Fibroblast of skin of scalp (primary cell): ENCODE measurements at regions not wholly inside any gene's neighbourhood (a gene's known extent, or its start where the extent isn't known, plus 50 kb on each side); places are given as distances from the start of the nearest gene placed in this dataset.
A peak's percentile ranks its signal among the peaks of the same experiment; 100 is the strongest.
"Not testable (repeated sequence)": the region's sequence is repeated elsewhere in the genome, so short reads cannot be mapped to it uniquely, and the experiment has no call there.

Experiments used
- DNase-seq: peaks from one replicate; pipeline ENCODE4 v3.0.0-alpha.2; 2013

DNA sequence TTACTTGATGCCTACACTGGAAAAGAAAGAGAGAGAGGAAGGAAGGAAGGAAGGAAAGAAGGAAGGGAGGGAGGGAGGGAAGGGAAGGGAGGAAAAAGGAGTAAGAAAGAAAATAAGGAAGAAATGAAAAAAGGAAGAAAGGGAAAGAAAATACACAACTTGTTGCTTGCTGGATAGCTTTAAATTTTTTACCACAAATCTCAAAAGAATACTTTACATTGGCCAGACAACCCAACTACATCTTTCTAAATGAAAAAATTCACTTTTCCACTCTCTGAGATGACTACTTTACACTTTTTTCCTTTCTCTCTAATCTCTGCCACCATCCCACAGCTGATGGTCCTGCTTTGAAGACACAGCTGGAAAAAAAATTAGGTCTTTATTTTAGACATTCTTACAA, 228.9 kb upstream of the FAM78B start:
- DNase-seq = no peak

DNA sequence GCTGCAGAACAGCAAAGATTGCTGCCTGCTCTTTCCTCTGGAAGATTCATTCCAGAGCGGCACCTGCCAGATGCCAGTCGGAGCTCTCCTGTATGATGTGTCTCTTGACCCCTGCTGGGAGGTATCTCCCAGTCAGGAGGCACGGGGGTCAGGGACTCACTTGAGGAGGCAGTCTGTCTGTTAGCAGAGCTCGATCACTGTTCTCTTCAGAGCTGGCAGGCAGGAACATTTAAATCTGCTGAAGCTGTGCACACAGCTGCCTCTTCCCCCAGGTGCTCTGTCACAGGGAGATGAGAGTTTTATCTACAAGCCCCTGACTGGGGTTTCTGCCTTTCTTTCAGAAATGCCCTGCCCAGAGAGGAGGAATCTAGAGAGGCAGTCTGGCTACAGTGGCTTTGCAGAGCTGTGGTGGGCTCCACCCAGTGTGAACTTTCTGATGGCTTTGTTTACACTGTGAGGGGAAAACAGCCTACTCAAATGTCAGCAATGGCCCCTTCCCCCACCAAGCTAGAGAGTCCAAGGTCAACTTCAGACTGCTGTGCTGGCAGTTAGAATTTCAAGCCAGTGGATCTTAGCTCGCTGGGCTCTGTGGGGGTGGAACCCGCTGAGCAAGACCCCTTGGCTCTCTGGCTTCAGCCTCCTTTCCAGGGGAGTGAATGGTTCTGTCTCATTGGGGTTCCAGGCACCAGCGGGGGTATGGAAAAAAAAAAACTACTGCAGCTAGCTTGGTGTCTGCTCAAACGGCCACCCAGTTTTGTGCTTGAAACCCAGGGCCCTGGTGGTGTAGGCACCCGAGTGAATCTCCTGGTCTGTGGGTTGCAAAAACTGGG, 242.7 kb upstream of the FAM78B start:
- DNase-seq = not testable (repeated sequence)

DNA sequence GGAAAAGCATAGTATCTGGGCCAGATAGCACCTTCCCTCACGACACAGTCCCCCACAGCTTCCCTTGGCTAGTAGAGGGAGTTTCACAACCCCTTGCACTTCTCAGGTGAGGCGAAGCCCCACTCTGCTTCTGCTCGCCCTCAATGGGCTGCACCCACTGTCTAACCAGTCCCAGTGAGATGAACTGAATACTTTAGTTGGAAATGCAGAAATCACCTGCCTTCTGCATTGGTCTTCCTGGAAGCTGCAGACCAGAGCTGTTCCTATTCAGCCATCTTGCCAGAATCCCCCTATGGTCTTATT, 243.2 kb upstream of the FAM78B start:
- DNase-seq = no peak

DNA sequence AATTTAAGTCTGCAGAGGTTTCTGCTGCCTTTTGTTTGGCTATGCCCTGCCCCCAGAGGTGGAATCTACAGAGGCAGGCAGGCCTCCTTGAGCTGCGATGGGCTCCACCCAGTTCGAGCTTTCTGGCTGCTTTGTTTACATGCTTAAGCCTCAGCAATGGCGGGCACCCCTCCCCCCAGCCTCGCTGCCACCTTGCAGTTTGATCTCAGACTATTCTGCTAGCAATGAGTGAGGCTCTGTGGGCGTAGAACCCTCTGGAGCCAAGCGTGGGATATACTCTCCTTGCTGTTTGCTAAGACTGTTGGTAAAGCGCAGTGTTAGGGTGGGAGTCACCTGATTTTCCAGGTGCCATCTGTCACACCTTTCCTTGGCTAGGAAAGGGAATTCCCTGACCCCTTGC, 250.0 kb upstream of the FAM78B start:
- DNase-seq = not testable (repeated sequence)

DNA sequence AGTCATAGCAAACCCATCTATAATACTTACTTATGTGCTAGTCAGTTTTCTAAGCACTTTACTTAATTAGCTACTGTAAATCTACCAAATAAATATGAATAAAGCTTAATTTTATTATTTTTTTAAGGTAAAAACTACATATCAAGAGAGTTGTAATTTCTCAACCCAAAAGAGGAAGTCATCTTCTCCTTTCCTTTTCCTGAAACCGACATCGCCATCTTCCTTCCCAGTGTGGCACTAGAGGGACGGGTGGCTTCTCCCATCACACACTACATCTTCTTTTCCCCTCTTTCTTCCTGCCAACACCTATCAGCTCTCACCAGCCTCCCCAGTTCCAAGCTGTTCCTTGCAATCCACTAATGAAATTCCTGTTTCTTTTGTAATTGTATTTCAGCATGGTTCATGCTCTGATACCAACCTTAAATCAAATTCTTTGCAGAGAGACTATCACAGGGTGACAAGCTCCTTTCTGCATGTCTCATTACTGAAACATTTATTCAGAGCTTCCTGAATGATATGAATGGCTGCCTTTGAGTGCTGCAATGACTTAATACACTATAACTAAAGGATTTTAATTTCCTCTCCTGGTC, 251.6 kb upstream of the FAM78B start:
- DNase-seq = no peak

DNA sequence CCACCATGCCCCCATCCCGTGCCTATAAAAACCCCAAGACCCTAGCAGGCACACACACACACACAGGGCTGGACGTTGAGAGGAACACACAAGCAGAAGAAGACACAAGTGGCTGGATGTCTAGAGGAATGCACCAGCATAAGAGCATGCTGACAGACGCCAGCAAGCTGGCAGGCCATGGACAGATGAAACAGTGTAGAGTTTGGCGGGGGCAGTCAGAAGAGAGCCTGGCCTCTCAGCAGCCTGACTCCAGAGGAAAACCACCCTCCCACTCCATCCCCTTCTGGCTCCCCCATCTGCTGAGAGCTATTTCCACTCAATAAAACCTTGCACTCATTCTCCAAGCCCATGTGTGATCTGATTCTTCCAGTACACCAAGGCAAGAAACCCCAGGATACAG, 255.8 kb upstream of the FAM78B start:
- not testable (repeated sequence) for DNase-seq

DNA sequence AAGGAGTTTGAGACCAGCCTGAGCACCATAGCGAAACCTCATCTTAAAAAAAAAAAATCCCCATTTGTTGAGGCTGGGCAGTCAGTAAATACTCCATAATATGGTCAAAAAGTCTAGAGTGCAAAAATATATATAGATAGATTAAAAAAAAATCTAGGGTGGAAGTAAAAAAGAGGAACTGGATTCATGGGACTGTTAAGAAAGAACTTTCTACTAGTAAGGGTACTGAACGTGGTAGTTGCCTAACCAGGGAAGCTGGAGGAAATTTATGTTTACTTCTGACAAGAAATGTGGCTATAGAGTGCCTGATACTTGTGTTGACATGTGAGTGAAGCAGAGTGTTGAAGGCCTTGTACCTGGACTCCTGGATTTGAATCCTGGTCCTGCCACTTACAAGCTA, 265.9 kb upstream of the FAM78B start:
- no peak for DNase-seq

DNA sequence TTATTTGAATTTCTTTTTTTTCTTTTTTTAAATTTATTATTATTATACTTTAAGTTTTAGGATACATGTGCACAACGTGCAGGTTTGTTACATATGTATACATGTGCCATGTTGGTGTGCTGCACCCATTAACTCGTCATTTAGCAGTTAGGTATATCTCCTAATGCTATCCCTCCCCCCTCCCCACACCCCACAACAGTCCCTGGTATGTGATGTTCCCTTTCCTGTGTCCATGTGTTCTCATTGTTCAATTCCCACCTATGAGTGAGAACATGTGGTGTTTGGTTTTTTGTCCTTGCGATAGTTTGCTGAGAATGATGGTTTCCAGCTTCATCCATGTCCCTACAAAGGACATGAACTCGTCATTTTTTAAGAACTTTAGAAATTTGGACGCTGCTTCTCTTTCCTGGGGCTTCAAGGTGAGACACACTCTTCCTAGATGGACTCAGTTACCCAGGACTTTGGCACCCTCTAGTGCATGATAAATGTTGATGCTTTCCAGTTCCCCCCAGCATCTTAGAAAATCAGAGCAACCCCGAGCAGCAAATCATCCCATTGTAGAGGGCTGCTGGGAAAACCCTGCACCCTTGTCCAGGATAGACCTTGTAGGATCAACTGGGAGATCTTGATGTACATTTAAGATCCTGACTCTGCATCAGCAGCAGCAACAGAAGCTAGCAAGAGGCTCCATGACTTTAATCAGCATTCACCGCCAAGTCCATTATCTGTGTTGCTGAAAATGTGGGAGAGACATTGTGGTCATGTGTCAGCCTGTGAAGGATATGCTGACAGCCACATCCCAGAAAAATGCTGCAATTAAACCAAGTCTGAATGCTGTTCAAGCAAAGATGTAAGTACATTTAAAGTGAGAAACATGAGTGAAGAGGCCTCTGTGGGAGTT, 266.9 kb upstream of the FAM78B start:
- DNase-seq = peak; percentile 2

DNA sequence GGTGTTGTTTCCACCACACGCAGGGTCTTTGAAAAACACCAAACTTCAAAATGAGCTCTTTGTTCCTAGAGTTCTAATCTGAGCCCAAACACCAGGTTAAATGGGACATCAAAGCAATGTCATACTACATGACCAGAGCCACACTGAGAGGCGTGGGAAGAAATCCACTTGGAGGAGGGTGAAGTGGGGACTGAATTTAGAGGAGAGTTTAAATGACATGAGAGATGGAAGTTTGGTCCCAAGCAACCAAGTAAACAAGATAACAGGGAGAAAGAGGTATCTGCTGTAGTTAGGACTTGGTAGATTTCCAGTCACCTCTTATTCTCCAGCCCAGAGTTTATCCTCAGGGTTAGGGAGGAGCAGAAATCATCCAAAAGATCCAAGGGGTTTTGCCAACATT, 290.9 kb upstream of the FAM78B start:
- DNase-seq = no peak

DNA sequence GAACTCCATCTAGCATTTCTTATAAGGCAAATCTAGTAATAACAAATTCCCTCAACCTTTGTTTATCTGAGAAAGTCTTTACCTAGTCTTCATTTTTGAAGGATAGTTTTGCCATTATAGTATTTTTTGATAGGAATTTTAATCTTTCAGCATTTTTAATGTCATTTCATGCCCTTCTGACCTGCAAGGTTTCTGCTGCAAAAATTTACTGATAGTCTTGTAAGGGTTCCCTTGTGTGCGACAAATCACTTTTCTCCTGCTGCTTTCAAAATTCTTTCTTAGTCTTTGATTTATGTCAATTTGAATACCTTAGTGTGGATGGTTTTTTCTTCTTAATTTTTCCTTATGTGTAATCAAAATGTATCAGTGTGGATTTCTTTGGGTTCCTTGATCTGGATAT, 297.5 kb upstream of the FAM78B start:
- no peak for DNase-seq

DNA sequence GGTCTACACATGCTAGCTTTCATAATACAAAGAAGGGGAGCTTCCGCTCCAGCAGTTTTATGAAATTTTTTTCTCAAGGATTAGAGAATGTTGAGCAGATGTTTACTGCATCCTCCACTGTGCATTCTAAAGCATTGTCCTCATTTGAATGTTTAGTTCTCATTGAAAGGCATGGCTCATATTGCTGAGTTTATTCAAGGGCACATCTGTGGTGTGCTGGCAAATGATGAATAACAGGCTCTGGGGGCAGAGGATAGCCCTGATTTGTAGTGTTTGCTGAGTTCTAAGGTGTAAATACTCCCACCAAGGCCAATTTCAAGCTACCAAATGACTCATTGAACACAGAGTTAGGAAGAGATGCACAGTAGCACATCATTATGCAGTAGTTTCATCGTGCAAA, 303.2 kb upstream of the FAM78B start:
- DNase-seq = no peak

DNA sequence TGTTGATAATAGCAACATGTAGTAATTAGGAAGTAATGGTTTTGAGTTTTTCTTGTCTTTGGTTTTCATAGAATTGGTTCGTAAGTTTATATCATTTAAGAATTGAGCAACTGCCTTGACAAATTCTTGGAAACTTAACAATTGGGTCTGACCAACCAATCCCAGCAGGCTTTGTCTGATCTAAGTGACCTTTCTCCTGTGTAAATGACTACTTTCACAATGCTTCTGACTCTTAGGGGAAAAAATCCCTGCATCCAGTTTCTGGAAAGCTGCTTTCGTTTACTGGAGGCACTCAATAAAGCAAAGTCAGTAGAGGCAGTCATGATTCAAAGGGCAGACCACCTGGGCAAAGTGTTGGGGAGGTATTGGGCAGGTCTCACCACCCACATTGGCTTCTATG, 303.6 kb upstream of the FAM78B start:
- no peak for DNase-seq

DNA sequence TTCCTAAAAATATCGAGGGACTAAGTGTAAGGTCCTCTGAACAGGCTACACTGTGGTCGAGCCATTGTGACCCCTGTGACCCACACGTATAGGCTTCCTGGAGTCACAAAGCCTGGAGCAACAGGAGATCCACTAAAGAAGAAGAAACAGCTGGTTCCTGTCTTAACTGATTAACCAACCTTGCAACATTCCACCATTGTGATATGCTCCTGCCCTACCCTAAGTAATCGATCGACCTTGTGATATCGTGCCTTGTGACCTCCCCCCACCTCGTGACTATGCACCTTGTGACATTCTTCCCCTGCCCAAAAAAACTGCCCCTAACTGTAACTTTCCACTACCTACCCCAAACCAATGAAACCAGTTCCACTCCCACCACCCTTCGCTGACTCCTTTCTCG, 304.6 kb upstream of the FAM78B start:
- no peak for DNase-seq

DNA sequence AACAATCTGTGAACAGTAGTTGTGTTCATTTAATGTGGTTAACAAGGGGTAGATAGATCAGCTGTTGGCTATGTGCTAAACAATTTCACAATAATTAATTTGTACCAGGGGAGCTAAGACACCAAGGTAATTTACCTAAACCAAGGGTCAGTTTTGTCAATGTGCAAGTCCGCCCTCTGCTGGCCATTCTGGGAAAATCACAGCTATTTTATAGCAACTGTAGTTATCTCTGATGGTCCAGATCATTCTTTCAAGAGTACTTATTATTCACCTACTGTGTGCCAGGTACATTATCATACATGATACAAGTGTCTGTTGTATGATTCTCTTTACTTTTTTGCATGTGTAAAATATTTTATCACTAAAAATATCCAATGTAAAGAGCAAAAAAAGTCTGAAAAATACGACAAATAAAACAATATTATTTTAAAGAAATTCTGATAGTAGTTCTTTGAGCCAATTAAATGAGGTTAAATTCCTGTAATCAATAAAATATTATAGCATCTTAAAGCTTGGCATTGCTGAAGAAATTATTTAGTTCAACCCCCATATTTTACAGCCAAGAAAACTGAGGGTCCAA, 312.3 kb upstream of the FAM78B start:
- DNase-seq = peak; percentile 22

DNA sequence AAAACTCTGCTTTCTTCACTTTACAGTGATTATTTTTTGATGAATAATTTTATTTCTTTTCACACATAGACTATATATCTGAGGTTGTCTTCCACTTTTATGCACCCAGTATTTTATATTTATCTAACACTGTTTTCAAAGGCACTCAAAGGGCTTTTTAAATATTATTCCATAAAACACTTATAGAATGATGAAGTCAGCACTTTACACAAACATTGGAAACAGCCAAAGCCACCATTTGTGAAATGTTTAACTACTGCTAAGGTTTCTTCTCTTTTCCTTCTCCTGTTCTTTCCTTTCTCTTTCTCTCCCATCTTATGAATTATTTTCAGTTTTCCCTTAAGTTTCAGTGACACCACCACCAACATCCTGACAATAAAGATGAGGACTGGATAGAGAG, 317.7 kb upstream of the FAM78B start:
- no peak for DNase-seq

DNA sequence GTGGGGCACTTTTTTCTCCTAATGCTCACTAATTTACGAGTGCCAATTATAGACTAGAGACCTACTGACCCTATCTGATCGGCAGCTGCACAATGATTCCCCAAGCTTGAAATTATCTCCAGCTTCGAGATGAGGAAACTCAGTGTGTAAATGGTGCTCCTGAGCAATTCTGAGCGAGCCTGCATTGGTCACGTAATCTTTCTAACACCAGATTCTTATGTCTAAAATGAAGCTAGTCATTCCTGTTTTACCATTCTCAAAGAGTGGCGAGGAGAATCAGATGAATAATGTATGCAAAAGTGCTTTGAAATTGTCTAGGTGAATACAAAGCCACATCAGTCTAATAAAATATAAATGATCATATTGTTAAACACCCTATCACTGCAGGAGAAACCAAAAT, 318.1 kb upstream of the FAM78B start:
- no peak for DNase-seq

DNA sequence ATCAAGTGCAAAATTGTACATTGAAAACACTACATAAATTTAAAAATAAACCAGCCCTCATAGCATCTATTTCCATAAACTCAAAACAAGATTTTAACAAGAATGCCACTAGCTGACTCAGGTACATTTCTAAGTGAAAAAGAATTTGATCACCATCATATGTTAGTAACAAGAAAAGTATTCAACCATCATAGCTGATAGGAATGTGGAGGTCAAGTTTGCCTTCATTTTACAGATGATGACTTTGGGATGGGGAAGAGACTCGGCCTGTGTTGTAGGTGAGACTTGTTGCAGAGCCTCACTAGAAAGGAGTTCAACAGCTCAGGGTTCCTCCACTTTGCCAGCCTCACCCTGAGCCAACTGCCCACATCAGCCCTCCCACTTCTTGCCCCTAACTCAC, 318.8 kb upstream of the FAM78B start:
- DNase-seq = no peak

DNA sequence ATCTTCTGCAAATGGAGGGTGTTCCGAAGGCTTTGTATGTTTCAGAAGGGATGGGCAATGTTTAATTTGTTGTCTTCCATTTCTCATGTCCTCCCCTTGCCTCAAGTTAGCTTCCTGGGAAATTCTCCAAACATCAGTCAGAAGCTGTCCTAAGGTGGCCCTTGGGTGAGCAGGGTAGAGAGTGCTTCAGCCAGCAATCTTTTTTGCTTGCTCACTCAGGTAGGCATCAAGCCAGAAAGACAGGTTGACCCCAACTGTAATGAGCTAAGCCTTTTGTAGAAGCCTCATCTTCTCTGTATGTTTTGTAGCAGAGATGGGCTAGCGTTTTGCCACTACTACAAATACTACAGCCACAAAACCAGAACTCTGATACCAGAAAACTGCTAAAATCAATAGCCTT, 321.5 kb upstream of the FAM78B start:
- DNase-seq = no peak

DNA sequence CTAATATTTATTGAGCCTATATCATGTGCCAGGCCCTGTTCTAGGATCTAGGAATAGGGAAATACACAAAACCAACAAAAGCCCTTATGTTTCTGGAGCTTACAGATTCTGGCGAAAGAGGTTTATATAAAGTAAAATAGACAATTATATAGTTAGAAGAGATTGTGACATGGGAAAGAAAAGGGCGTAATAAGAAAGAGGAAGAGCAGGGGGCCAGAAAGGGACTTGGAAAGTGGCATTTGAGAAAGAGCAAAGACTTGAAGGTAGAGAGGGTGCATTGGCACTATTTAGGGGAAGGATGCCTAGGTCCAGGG, 322.5 kb upstream of the FAM78B start:
- DNase-seq = no peak

DNA sequence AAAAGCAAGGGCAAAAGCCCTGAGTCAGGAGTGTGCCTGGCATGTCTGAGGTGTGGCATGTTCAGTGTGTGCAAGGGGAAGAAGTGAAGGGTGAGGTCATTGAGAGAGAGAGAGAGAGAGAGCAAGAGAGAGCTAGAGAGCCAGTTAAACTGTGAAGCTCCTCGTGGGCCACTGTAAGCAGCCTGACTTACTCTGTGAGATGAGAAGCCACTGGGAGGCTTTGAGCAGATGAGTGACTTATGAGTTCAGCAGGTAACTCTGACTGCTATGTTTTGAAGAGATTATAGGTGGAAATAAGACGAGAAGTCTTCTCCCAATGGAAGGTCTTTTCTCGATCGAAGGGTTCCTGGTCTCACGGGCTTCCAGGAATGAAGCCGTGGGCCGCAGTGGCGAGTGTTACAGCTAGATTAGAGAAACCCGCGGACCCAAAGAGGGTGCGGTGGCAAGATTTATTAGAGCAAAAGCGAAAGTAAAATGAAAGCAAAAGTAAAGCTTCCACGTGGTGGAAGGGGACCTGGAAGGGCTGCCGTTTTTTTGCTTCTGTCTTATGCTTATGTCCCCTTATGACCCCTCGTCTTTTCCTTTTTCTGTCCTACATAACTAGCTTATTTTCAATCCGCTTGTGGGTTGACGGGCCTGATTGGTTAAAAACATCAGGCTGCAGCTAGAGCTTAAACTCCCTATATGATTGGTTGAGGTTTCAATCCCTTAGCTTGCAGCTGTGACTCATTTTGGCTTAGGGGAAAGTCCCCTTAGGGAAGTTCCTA, 323.1 kb upstream of the FAM78B start:
- DNase-seq = no peak

DNA sequence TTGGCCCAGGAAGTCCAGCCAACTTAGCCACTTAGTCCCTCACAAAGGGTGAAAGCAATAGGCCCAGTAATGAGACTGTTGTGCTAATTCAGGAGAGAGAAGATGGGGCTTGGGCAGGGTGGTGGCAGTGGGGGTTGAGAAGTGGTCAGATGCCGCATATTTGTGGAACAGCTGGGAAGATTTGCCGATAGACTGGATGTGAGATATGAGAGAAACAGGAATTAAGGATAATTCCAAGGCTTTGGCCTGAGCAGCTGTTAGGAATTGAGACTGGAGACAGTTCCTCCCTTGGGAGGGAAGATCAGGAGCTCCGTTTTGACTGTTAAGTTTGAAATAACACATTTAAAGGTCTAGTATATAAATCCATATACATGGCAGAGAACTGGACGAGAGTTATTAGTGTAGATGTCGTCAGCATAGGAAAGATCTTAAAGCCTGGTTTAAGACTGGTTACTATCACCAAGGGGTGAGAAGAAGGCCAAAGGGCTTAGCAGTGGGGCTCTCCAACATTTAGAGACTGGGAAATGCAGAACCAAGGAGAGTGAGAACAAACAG, 323.7 kb upstream of the FAM78B start:
- no peak for DNase-seq

DNA sequence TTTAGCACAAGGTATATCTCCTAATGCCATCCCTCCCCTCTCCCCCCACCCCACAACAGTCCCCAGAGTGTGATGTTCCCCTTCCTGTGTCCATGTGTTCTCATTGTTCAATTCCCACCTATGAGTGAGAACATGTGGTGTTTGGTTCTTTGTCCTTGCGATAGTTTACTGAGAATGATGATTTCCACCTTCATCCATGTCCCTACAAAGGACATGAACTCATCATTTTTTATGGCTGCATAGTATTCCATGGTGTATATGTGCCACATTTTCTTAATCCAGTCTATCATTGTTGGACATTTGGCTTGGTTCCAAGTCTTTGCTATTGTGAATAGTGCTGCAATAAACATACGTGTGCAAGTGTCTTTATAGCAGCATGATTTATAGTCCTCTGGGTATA, 327.0 kb upstream of the FAM78B start:
- DNase-seq = not testable (repeated sequence)
